ENCODE measurements at regions not wholly inside any gene's neighbourhood (a gene's known extent, or its start where the extent isn't known, plus 50 kb on each side); places are given as distances from the start of the nearest gene placed in this dataset.
A peak's percentile ranks its signal among the peaks of the same experiment; 100 is the strongest.
"Not testable (repeated sequence)": the region's sequence is repeated elsewhere in the genome, so short reads cannot be mapped to it uniquely, and the experiment has no call there.

GRCh38 chr21:35170818-35171217, 121.7 kb upstream of the RUNX1 start:
- DNase-seq (ENCODE audit: low spot score) = no peak

GRCh38 chr21:35170244-35170643, 121.1 kb upstream of the RUNX1 start:
- DNase-seq (ENCODE audit: low spot score) = no peak

- no peak for DNase-seq (ENCODE audit: low spot score)
Measured at GRCh38 chr21:35169574-35169973, 120.5 kb upstream of the RUNX1 start.

- no peak for DNase-seq (ENCODE audit: low spot score)
Measured at GRCh38 chr21:35168735-35169134, 119.6 kb upstream of the RUNX1 start.

GRCh38 chr21:35164971-35165483, 115.9 kb upstream of the RUNX1 start:
- no peak for DNase-seq (ENCODE audit: low spot score)

- DNase-seq (ENCODE audit: low spot score) = no peak
Measured at GRCh38 chr21:35164380-35164779, 115.3 kb upstream of the RUNX1 start.

- DNase-seq (ENCODE audit: low spot score) = no peak
Measured at GRCh38 chr21:35163411-35163810, 114.3 kb upstream of the RUNX1 start.

- no peak for DNase-seq (ENCODE audit: low spot score)
Measured at GRCh38 chr21:35162831-35163230, 113.7 kb upstream of the RUNX1 start.

GRCh38 chr21:35159881-35160280, 110.8 kb upstream of the RUNX1 start:
- no peak for DNase-seq (ENCODE audit: low spot score)

GRCh38 chr21:35157374-35157773, 108.3 kb upstream of the RUNX1 start:
- DNase-seq (ENCODE audit: low spot score) = not testable (repeated sequence)

GRCh38 chr21:35156293-35157278, 107.5 kb upstream of the RUNX1 start:
- DNase-seq (ENCODE audit: low spot score) = no peak

GRCh38 chr21:35154788-35155187, 105.7 kb upstream of the RUNX1 start:
- no peak for DNase-seq (ENCODE audit: low spot score)

GRCh38 chr21:35153671-35154070, 104.6 kb upstream of the RUNX1 start:
- DNase-seq (ENCODE audit: low spot score) = no peak

GRCh38 chr21:35150562-35151226, 101.6 kb upstream of the RUNX1 start:
- no peak for DNase-seq (ENCODE audit: low spot score)

GRCh38 chr21:35149698-35150097, 100.6 kb upstream of the RUNX1 start:
- no peak for DNase-seq (ENCODE audit: low spot score)

- DNase-seq (ENCODE audit: low spot score) = no peak
Measured at GRCh38 chr21:35147439-35147838, 98.3 kb upstream of the RUNX1 start.

- no peak for DNase-seq (ENCODE audit: low spot score)
Measured at GRCh38 chr21:35145626-35146233, 96.6 kb upstream of the RUNX1 start.

- no peak for DNase-seq (ENCODE audit: low spot score)
Measured at GRCh38 chr21:35144978-35145377, 95.9 kb upstream of the RUNX1 start.

- no peak for DNase-seq (ENCODE audit: low spot score)
Measured at GRCh38 chr21:35142036-35142815, 93.1 kb upstream of the RUNX1 start.

GRCh38 chr21:35139382-35139715, 90.2 kb upstream of the RUNX1 start:
- DNase-seq (ENCODE audit: low spot score) = no peak

GRCh38 chr21:35138665-35139381, 89.7 kb upstream of the RUNX1 start:
- peak; percentile 50 for DNase-seq (ENCODE audit: low spot score)

All from CD4-positive, alpha-beta T cell treated with Interleukin-2 at 100 ng/mL for 4 hours (primary cell).